Activated naive CD8-positive, alpha-beta T cell treated with anti-CD3 and anti-CD28 coated beads, Interleukin-2, amount 10 ng/mL, durations not matched to agents 7 days and 5 days (primary cell): ENCODE measurements at regions not wholly inside any gene's neighbourhood (a gene's known extent, or its start where the extent isn't known, plus 50 kb on each side); places are given as distances from the start of the nearest gene placed in this dataset.

Experiments used
- ATAC-seq: fragments of 150-1000 bp; cut with Tn5 transposase; one replicate; pipeline ENCODE4 v1.10.0; 2021; ENCODE audit warnings: low read depth, moderate library complexity
- POLR2A ChIA-PET: fragments of 350-600 bp; sonication (Branson Sonifier 250); formaldehyde crosslinking; loops from one replicate; lab custom pipeline; 2021; ENCODE audit warnings: antibody characterized with exemption; lab: Charles Lee
- DNase-seq: peaks from one replicate; pipeline ENCODE4 v3.0.0; 2021
- H3K27ac Mint-ChIP-seq: one replicate; pipeline ENCODE4 v1.8.0; 2022; ENCODE audit warnings: mild to moderate bottlenecking, mixed read lengths
- H3K27me3 Mint-ChIP-seq: one replicate; pipeline ENCODE4 v1.8.0; 2022; ENCODE audit warnings: mild to moderate bottlenecking, moderate library complexity, mixed read lengths
- H3K36me3 Mint-ChIP-seq: one replicate; pipeline ENCODE4 v1.8.0; 2021; ENCODE audit warnings: mild to moderate bottlenecking, mixed read lengths
- H3K4me1 Mint-ChIP-seq: one replicate; pipeline ENCODE4 v1.8.0; 2021; ENCODE audit warnings: mixed read lengths
- H3K4me3 Mint-ChIP-seq: one replicate; pipeline ENCODE4 v1.8.0; 2022; ENCODE audit warnings: mild to moderate bottlenecking, moderate library complexity, mixed read lengths
- H3K9me3 Mint-ChIP-seq: one replicate; pipeline ENCODE4 v1.8.0; 2021; ENCODE audit warnings: mixed read lengths

DNA sequence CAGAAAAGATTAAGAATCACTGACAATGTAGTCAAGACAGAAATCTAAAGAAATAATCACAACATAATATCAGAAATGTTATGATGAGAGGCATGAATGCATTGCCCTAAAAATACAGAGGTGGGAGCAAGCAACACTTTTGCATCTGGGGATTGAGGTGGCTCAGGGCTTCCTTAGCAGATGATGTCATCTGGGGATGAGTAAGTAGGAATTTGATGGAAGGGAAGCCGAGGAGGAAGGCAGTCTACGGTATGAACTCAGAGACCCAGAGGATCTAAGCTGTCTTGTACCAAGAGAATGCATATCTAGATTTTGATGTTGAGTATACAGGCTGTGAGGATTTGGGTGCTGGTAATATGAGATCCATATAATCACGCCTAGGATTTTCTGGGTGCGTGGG is 193.0 kb upstream of the SNX19 start:
- H3K4me3 Mint-ChIP-seq, result no peak overlapping the region
- no peak overlapping the region for H3K27ac Mint-ChIP-seq
- no peaks in the 10 kb centered on the region for H3K4me1 Mint-ChIP-seq
- H3K9me3 Mint-ChIP-seq, result no peaks in the 10 kb centered on the region
- POLR2A ChIA-PET, result no interaction called here
- H3K36me3 Mint-ChIP-seq, result no peaks in the 10 kb centered on the region
- no peak for ATAC-seq
- DNase-seq, result no peak
- no peaks in the 10 kb centered on the region for H3K27me3 Mint-ChIP-seq

DNA sequence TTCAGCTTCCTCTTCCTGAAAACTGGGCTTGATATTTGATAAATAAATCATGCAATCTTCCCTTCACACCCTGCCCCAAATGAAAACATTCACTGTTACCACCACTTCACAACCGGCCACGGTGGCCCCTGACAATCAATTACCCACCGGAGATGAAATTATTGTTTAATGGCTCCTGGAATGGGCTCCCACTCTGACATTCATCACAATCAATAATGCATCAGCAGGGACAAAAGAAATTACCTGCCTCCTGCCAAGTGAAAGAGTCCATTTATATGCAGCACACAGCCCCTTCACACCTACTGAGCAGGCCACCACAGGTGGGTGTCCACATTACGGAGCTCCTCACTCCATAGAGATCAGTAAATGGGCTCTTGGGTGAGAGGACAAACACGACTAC is 193.5 kb upstream of the SNX19 start:
- POLR2A ChIA-PET, result no interaction called here
- H3K27me3 Mint-ChIP-seq, result no peaks in the 10 kb centered on the region
- no peak overlapping the region for H3K4me3 Mint-ChIP-seq
- no peak for ATAC-seq
- H3K9me3 Mint-ChIP-seq, result no peaks in the 10 kb centered on the region
- H3K4me1 Mint-ChIP-seq, result no peaks in the 10 kb centered on the region
- DNase-seq, result no peak
- H3K27ac Mint-ChIP-seq, result no peak overlapping the region
- H3K36me3 Mint-ChIP-seq, result no peaks in the 10 kb centered on the region

- Mint-ChIP-seq H3K36me3 (no peaks in the 10 kb centered on the region), H3K27me3 (no peaks in the 10 kb centered on the region), H3K4me1 (no peaks in the 10 kb centered on the region), H3K4me3 (no peak overlapping the region), H3K9me3 (no peaks in the 10 kb centered on the region), H3K27ac (no peak overlapping the region)
- DNase-seq, result no peak
- no peak for ATAC-seq
- POLR2A ChIA-PET, result no interaction called here
Observed at GRCh38 chr11:131111775-131112174, 195.5 kb upstream of the SNX19 start.

- no peaks in the 10 kb centered on the region for H3K4me1 Mint-ChIP-seq
- H3K27ac Mint-ChIP-seq, result no peak overlapping the region
- H3K36me3 Mint-ChIP-seq, result no peaks in the 10 kb centered on the region
- no peak overlapping the region for H3K4me3 Mint-ChIP-seq
- H3K9me3 Mint-ChIP-seq, result no peaks in the 10 kb centered on the region
- no peak for ATAC-seq
- H3K27me3 Mint-ChIP-seq, result no peaks in the 10 kb centered on the region
- DNase-seq, result no peak
- POLR2A ChIA-PET, result no interaction called here
Observed at GRCh38 chr11:131118247-131118646, 202.0 kb upstream of the SNX19 start.

DNA sequence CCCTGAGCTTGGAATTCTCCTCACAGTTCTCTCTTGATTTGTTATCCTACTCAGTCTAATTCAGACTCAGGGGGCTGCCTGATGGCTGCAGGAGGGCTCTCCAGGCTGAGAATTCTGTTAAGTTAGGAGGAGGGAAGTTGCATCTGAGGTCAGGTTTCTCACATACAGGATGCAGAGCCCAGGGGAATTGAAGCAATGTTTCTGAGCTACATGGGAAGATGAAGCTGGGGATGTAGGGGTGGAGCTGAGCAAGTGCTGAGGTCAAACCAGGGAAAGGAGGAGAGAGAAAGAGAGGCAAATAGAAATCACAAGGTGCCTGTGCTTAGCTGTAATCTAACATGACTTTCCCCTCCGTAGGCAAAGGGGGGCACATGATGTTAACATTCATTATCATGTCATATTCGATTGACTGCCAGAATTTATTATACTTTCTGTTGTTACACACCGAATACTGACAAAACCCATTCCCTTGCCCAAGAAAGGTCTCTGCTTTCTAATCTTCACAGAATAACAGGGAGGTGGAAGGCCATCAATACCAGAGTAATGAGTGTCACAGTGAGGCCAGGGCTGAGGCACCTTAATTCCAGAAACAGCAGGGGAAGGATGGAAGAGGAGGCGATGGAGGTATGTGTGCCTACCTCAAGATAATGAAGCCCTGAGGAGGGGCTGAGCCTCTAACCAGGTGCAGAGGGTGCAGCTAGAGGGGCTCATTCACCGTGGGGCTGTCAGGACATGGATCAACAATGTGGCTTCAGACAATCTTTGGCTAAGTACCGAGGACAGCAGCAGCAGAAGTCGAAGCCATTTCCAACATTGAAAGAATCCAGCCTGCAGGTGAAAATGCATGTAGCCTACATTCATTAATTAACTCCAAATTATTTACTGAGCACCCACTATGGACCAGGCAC is 205.4 kb upstream of the SNX19 start:
- H3K4me3 Mint-ChIP-seq, result no peak overlapping the region
- no peaks in the 10 kb centered on the region for H3K36me3 Mint-ChIP-seq
- POLR2A ChIA-PET, result no interaction called here
- DNase-seq (no peak), ATAC-seq (no peak)
- no peaks in the 10 kb centered on the region for H3K27me3 Mint-ChIP-seq
- no peak overlapping the region for H3K27ac Mint-ChIP-seq
- no peaks in the 10 kb centered on the region for H3K9me3 Mint-ChIP-seq
- no peaks in the 10 kb centered on the region for H3K4me1 Mint-ChIP-seq

DNA sequence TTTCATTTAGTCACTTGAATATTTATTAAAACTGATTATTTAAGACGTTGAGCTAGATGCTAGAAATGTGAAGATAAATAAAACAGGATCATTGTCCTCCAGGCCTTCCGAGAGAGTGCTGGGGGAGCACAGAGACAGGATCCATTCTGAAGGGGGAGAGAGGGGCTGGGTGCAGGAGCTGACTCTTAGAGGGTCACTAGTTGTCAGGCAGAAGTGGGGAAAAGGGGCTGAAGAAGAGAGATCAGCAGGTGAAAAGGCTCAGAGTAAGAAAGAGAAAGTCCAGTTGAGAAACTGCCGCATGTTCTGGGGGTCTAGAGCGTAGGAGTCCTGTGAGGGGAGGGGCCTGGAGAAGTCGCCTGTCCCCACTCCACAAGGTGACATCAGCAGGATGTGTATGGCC is 206.2 kb upstream of the SNX19 start:
- POLR2A ChIA-PET, result no interaction called here
- no peak for DNase-seq
- Mint-ChIP-seq H3K27ac (no peak overlapping the region), H3K9me3 (peaks cover 2% of the 10 kb centered on the region), H3K36me3 (no peaks in the 10 kb centered on the region), H3K27me3 (no peaks in the 10 kb centered on the region), H3K4me1 (no peaks in the 10 kb centered on the region), H3K4me3 (no peak overlapping the region)
- no peak for ATAC-seq

- no peaks in the 10 kb centered on the region for H3K27me3 Mint-ChIP-seq
- H3K36me3 Mint-ChIP-seq, result no peaks in the 10 kb centered on the region
- no peaks in the 10 kb centered on the region for H3K4me1 Mint-ChIP-seq
- DNase-seq (no peak), ATAC-seq (no peak)
- H3K4me3 Mint-ChIP-seq, result no peak overlapping the region
- POLR2A ChIA-PET, result no interaction called here
- H3K27ac Mint-ChIP-seq, result no peak overlapping the region
- peaks cover 4% of the 10 kb centered on the region for H3K9me3 Mint-ChIP-seq
Observed at GRCh38 chr11:131129474-131129873, 213.2 kb upstream of the SNX19 start.

DNA sequence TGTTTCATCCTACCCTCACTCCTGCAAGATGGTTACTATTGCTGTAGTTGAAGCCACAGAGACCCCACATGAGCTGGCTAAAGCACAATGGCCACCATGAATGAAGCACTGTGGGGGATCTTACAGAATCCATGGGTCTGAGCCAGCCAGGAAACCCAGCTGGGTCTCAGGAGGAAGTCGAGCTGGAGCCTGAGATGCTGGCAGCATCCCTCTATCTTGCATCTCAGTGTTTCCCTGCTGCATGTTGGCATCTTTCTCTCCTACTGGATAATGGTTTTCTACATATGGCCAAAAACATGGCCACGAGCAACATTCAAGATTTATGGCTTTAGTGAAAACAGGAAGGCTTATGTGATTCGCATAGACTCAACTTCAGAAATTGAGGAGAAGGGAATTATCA is 219.3 kb upstream of the SNX19 start:
- no peak overlapping the region for H3K4me3 Mint-ChIP-seq
- no peak overlapping the region for H3K27ac Mint-ChIP-seq
- H3K27me3 Mint-ChIP-seq, result no peaks in the 10 kb centered on the region
- no peaks in the 10 kb centered on the region for H3K36me3 Mint-ChIP-seq
- POLR2A ChIA-PET, result no interaction called here
- H3K9me3 Mint-ChIP-seq, result no peaks in the 10 kb centered on the region
- DNase-seq (no peak), ATAC-seq (no peak)
- H3K4me1 Mint-ChIP-seq, result peaks cover 2% of the 10 kb centered on the region

- ATAC-seq (no peak), DNase-seq (no peak)
- H3K36me3 Mint-ChIP-seq, result no peaks in the 10 kb centered on the region
- H3K4me3 Mint-ChIP-seq, result no peak overlapping the region
- peaks cover 2% of the 10 kb centered on the region for H3K4me1 Mint-ChIP-seq
- POLR2A ChIA-PET, result no interaction called here
- H3K27ac Mint-ChIP-seq, result no peak overlapping the region
- H3K27me3 Mint-ChIP-seq, result no peaks in the 10 kb centered on the region
- H3K9me3 Mint-ChIP-seq, result no peaks in the 10 kb centered on the region
Observed at GRCh38 chr11:131136486-131136885, 220.2 kb upstream of the SNX19 start.

GRCh38 chr11:131137046-131137445 is 220.8 kb upstream of the SNX19 start:
- Mint-ChIP-seq H3K4me1 (peaks cover 2% of the 10 kb centered on the region), H3K4me3 (no peak overlapping the region), H3K27me3 (no peaks in the 10 kb centered on the region), H3K9me3 (no peaks in the 10 kb centered on the region), H3K36me3 (no peaks in the 10 kb centered on the region), H3K27ac (no peak overlapping the region)
- POLR2A ChIA-PET, result no interaction called here
- DNase-seq (no peak), ATAC-seq (no peak)

GRCh38 chr11:131138731-131139130 is 222.5 kb upstream of the SNX19 start:
- H3K36me3 Mint-ChIP-seq, result no peaks in the 10 kb centered on the region

GRCh38 chr11:131145791-131146190 is 224.6 kb upstream of the NTM start:
- Mint-ChIP-seq H3K36me3 (no peaks in the 10 kb centered on the region), H3K4me3 (no peak overlapping the region), H3K4me1 (no peaks in the 10 kb centered on the region), H3K27ac (no peak overlapping the region), H3K27me3 (peaks cover 3% of the 10 kb centered on the region), H3K9me3 (peaks cover 4% of the 10 kb centered on the region)
- no peak for ATAC-seq
- DNase-seq, result no peak
- POLR2A ChIA-PET, result no interaction called here

More at GRCh38 chr11:131138731-131139130, 222.5 kb upstream of the SNX19 start:
- POLR2A ChIA-PET, result no interaction called here
- Mint-ChIP-seq H3K4me3 (no peak overlapping the region), H3K4me1 (peaks cover 2% of the 10 kb centered on the region), H3K27ac (no peak overlapping the region), H3K9me3 (no peaks in the 10 kb centered on the region), H3K27me3 (no peaks in the 10 kb centered on the region)
- no peak for DNase-seq
- no peak for ATAC-seq

GRCh38 chr11:131146827-131147490 is 223.5 kb upstream of the NTM start:
- POLR2A ChIA-PET, result no interaction called here
- no peak overlapping the region for H3K27ac Mint-ChIP-seq
- peaks cover 4% of the 10 kb centered on the region for H3K9me3 Mint-ChIP-seq
- peaks cover 3% of the 10 kb centered on the region for H3K27me3 Mint-ChIP-seq
- H3K4me3 Mint-ChIP-seq, result no peak overlapping the region
- DNase-seq (no peak), ATAC-seq (no peak)
- H3K4me1 Mint-ChIP-seq, result no peaks in the 10 kb centered on the region
- H3K36me3 Mint-ChIP-seq, result no peaks in the 10 kb centered on the region

DNA sequence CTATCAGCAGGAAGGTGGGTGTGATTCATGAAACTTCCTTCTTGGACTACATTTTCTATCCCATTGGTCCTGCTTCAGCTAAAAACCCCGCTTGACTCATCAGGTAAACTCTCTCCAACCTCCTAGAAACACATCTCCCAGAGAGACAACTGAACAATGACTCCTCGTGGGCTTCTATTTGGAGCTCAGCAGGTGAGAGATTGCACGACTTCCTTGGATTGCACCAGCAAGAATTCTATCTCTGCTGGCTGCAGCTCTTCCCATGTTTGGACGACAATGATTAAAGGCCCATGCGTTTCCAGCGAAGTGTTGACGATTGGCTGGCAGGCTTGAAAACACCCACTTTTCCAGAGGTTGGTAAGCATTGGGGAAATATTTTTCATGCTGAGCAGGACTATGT is 216.1 kb upstream of the NTM start:
- ATAC-seq, result no peak
- Mint-ChIP-seq H3K4me3 (no peak overlapping the region), H3K36me3 (no peaks in the 10 kb centered on the region), H3K27ac (no peak overlapping the region), H3K27me3 (peaks cover 3% of the 10 kb centered on the region), H3K4me1 (no peaks in the 10 kb centered on the region), H3K9me3 (peaks cover 1% of the 10 kb centered on the region)
- DNase-seq, result no peak
- POLR2A ChIA-PET, result no interaction called here
